ENCODE measurements at regions not wholly inside any gene's neighbourhood (a gene's known extent, or its start where the extent isn't known, plus 50 kb on each side); places are given as distances from the start of the nearest gene placed in this dataset.

DNA sequence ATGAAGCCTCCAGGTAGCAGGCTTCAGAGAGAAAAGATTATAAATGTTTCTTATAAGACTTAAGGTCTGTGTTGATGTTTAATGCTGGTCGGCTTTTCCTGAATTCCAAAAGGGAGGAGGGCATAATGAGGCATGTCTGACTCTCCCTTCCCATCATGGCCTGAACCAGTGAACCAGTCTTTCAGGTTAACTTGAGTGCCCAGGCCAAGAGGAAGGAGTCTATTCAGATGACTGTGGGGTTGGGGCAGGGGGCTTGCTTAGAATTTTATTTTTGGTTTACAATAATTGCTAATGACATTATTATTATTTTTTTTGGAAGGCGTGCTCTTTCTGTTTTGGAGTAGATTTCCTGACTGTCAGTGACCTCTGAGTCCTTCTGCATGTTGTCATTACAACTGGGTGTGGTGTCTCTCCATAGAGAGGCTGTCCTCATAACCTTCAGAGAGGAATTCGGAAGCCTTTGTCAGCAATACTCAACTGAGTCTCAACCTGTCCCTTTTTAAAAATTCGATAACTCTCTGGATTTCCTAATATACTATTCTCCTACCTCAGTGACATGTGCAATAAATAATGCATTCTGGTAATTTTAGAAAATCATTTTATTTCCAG is 275.1 kb upstream of the CXCR4 start:
- no peaks in the 10 kb centered on the region for H3K36me3 ChIP-seq (ENCODE audit: control insufficient read depth, insufficient read depth, low read length)
- no peaks in the 10 kb centered on the region for H3K4me1 ChIP-seq (ENCODE audit: control insufficient read depth, insufficient read depth, low read length, poor library complexity, severe bottlenecking)
- H3K4me3 ChIP-seq (ENCODE audit: extremely low read depth, insufficient read depth, low read length, poor library complexity, severe bottlenecking), result no peak overlapping the region
- 89 to 100% methylated on average over 1 to 2 of the region's 4 CpGs for WGBS, 2 experiments (ENCODE audit: insufficient coverage in 2 of 2)
- no peak overlapping the region for H3K27ac ChIP-seq (ENCODE audit: low read depth, low read length, severe bottlenecking)
- H3K9me3 ChIP-seq (ENCODE audit: control insufficient read depth, low read length), result no peaks in the 10 kb centered on the region

DNA sequence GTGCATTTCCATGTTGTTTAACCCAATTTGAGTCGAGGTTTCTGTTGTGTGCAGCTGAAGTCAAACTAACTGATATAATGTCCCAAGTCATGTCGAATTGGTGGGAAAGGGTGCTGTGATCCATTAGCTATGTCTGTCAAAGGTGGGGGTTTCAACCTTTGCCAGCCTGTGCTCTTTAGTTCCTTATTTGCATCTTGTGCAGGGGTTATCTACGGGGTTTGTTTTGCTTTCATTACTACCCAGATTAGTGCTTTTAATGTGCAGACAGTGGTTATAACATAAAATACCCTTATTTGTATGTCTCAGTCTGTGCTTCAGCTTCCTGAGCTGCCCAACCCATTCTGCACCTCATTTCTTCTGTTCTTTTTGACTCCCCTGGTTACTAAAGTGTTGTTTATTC is 271.9 kb upstream of the CXCR4 start:
- no peaks in the 10 kb centered on the region for H3K4me1 ChIP-seq (ENCODE audit: control insufficient read depth, insufficient read depth, low read length, poor library complexity, severe bottlenecking)
- no peak overlapping the region for H3K4me3 ChIP-seq (ENCODE audit: extremely low read depth, insufficient read depth, low read length, poor library complexity, severe bottlenecking)
- H3K27ac ChIP-seq (ENCODE audit: low read depth, low read length, severe bottlenecking), result no peak overlapping the region
- H3K36me3 ChIP-seq (ENCODE audit: control insufficient read depth, insufficient read depth, low read length), result no peaks in the 10 kb centered on the region
- no peaks in the 10 kb centered on the region for H3K9me3 ChIP-seq (ENCODE audit: control insufficient read depth, low read length)
- 83 to 84% methylated on average over 2 to 3 of the region's 3 CpGs for WGBS, 2 experiments (ENCODE audit: insufficient coverage in 2 of 2)

DNA sequence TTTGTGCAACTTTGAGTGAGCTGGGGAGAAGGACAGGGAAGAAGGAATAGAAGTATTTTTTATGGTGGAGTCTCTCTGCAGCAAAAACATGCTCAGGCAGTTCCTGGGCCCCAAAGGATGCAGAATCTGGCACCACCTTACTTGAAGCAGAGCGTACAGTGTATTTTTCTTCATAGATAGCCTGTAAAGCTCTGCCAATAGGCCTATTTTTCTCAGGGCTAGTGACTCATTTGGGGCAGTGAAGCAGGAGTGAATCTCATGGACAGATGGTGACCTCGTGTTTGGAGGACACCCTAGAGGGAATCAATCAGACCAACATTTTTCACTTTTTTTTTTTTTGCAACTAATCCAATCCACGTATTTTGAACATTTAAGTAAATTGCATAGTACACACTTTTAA is 268.1 kb upstream of the CXCR4 start:
- H3K36me3 ChIP-seq (ENCODE audit: control insufficient read depth, insufficient read depth, low read length), result no peaks in the 10 kb centered on the region
- H3K4me1 ChIP-seq (ENCODE audit: control insufficient read depth, insufficient read depth, low read length, poor library complexity, severe bottlenecking), result no peaks in the 10 kb centered on the region
- no peak overlapping the region for H3K4me3 ChIP-seq (ENCODE audit: extremely low read depth, insufficient read depth, low read length, poor library complexity, severe bottlenecking)
- H3K9me3 ChIP-seq (ENCODE audit: control insufficient read depth, low read length), result no peaks in the 10 kb centered on the region
- H3K27ac ChIP-seq (ENCODE audit: low read depth, low read length, severe bottlenecking), result no peak overlapping the region
- WGBS, 2 experiments (ENCODE audit: insufficient coverage in 2 of 2), result 93% methylated on average over 2 to 3 of the region's 3 CpGs

DNA sequence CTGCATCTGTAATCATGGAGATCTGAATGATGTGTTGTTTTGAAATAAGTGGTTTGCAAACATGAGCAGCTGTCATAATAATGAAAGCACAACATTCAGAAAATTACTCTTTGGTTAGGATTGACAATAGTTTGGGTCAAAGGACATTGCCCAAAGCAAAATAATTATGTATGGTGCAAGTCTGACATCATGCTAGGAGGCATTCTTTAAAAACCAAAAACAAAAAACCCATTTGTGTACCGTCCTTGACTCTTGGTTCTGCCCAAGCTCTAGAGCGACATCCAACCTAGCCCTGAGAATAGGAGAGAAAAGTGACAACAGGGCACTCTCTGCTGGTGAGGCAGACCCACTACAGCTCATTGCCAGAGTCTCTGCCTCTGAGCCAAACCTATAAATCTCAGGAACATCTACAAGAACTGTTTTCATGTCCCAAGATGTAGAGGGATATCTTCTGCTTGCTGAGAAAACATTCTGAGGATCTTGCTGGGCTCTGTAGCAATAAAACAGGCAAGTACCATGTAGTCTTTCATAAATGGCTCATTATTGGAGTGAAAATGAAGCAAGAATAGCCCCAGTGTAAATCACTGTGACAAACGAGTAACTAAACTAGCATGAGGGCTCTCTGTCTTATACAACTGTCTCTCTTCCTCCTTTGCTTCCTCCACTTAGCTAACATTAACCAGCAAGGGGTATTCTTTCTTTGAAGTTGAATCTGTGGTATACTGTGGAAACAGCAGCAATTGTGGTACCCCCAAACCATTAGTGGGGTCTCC is 266.8 kb upstream of the CXCR4 start:
- 67% methylated on average over 1 of the region's 3 CpGs; no CpG with 5 or more reads in 1 of the 2 experiments for WGBS, 2 experiments (ENCODE audit: insufficient coverage in 2 of 2)
- Histone ChIP-seq H3K27ac (ENCODE audit: low read depth, low read length, severe bottlenecking) (no peak overlapping the region), H3K4me3 (ENCODE audit: extremely low read depth, insufficient read depth, low read length, poor library complexity, severe bottlenecking) (no peak overlapping the region), H3K9me3 (ENCODE audit: control insufficient read depth, low read length) (no peaks in the 10 kb centered on the region), H3K36me3 (ENCODE audit: control insufficient read depth, insufficient read depth, low read length) (no peaks in the 10 kb centered on the region), H3K4me1 (ENCODE audit: control insufficient read depth, insufficient read depth, low read length, poor library complexity, severe bottlenecking) (no peaks in the 10 kb centered on the region)

DNA sequence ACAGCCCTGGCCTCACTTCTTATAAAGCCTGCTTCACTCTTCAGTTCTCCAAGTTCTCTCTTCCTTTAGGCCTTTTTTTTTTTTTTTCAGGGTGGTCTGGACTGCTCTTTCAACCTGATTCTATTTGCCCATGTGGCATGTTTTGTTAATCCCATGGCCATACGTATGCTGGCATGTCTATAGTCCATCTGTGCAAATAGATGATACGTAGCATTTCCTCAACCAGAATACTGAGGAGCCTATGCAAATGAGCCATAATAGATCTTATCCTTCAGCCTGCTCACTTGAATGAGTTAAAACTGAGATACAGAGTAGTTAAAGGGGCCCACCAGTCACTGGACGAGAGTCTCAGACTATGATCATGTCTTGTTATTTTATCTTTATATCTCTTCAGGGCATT is 265.2 kb upstream of the CXCR4 start:
- WGBS, 2 experiments (ENCODE audit: insufficient coverage in 2 of 2), result 87 to 94% methylated on average over 2 to 3 of the region's 3 CpGs
- no peaks in the 10 kb centered on the region for H3K36me3 ChIP-seq (ENCODE audit: control insufficient read depth, insufficient read depth, low read length)
- no peak overlapping the region for H3K27ac ChIP-seq (ENCODE audit: low read depth, low read length, severe bottlenecking)
- H3K4me1 ChIP-seq (ENCODE audit: control insufficient read depth, insufficient read depth, low read length, poor library complexity, severe bottlenecking), result no peaks in the 10 kb centered on the region
- no peaks in the 10 kb centered on the region for H3K9me3 ChIP-seq (ENCODE audit: control insufficient read depth, low read length)
- H3K4me3 ChIP-seq (ENCODE audit: extremely low read depth, insufficient read depth, low read length, poor library complexity, severe bottlenecking), result no peak overlapping the region

DNA sequence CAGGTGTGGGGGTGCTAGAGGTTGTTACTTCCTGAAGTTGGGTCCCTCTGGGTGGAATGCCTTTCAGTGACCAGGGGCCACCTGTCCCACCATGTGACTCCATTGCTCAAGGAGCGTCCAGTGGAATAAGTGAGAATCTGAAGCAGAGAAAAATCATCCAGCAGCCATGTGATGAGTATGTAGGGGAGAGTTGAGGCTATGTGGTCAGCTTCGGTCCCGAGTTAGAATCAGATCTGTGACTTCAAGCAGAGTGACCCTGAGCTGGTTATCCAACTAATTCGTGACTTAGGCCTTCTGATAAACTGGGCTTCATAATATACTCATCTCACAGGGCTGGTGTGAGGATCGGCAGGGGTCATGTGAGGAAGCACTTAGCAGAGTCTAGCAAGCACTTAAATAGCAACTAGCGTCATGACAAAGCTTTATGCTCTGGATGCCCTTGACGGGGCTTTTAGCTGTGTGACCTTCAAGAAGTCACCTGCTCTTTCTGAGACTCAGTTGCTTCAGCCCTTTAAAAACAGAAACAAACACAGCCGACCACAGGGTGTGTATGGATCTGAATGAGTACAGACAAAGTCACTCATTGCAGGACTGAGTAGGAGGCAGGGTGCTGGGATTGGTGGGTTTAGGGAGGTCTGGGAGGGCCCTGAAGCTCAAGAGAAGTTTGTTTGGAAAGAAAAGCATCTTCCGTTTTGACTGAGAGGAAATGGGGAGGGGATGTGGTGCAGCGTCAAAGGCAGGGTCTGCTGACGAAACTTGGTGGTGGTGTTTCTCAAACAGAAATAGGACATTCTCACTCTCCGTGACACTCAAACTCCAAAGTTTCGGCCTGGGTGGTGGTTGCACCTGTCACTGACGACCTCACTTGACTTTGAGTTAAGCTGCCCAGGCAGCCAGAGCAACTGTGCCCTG is 264.0 kb upstream of the CXCR4 start:
- Histone ChIP-seq H3K4me1 (ENCODE audit: control insufficient read depth, insufficient read depth, low read length, poor library complexity, severe bottlenecking) (no peaks in the 10 kb centered on the region), H3K36me3 (ENCODE audit: control insufficient read depth, insufficient read depth, low read length) (no peaks in the 10 kb centered on the region), H3K27ac (ENCODE audit: low read depth, low read length, severe bottlenecking) (no peak overlapping the region), H3K9me3 (ENCODE audit: control insufficient read depth, low read length) (no peaks in the 10 kb centered on the region), H3K4me3 (ENCODE audit: extremely low read depth, insufficient read depth, low read length, poor library complexity, severe bottlenecking) (no peak overlapping the region)
- WGBS, 2 experiments (ENCODE audit: insufficient coverage in 2 of 2), result 84 to 86% methylated on average over 10 to 12 of the region's 14 CpGs

DNA sequence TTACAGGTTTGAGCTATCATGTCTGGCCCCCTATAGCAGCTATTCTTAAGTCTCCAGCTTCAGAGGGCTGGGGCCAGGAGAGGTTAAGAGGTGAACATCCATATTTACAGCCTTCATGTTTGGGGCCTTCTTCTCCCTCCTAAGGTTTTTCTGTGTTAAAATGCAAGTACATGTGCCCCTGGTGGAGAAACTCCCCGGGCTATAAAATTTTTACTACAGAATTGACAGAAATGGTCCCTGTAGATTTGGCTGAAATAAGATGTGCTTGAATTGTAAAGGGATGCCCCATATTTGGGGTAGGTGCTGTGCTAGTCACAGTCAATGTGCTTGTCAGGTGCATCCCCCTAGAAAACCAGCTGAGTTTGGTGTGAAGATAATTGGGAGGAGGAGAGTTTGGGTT is 263.3 kb upstream of the CXCR4 start:
- no peak overlapping the region for H3K27ac ChIP-seq (ENCODE audit: low read depth, low read length, severe bottlenecking)
- no peaks in the 10 kb centered on the region for H3K9me3 ChIP-seq (ENCODE audit: control insufficient read depth, low read length)
- H3K4me1 ChIP-seq (ENCODE audit: control insufficient read depth, insufficient read depth, low read length, poor library complexity, severe bottlenecking), result no peaks in the 10 kb centered on the region
- WGBS, 2 experiments (ENCODE audit: insufficient coverage in 2 of 2), result 100% methylated on average over 1 of the region's 1 CpG; no CpG with 5 or more reads in 1 of the 2 experiments
- no peak overlapping the region for H3K4me3 ChIP-seq (ENCODE audit: extremely low read depth, insufficient read depth, low read length, poor library complexity, severe bottlenecking)
- H3K36me3 ChIP-seq (ENCODE audit: control insufficient read depth, insufficient read depth, low read length), result no peaks in the 10 kb centered on the region

DNA sequence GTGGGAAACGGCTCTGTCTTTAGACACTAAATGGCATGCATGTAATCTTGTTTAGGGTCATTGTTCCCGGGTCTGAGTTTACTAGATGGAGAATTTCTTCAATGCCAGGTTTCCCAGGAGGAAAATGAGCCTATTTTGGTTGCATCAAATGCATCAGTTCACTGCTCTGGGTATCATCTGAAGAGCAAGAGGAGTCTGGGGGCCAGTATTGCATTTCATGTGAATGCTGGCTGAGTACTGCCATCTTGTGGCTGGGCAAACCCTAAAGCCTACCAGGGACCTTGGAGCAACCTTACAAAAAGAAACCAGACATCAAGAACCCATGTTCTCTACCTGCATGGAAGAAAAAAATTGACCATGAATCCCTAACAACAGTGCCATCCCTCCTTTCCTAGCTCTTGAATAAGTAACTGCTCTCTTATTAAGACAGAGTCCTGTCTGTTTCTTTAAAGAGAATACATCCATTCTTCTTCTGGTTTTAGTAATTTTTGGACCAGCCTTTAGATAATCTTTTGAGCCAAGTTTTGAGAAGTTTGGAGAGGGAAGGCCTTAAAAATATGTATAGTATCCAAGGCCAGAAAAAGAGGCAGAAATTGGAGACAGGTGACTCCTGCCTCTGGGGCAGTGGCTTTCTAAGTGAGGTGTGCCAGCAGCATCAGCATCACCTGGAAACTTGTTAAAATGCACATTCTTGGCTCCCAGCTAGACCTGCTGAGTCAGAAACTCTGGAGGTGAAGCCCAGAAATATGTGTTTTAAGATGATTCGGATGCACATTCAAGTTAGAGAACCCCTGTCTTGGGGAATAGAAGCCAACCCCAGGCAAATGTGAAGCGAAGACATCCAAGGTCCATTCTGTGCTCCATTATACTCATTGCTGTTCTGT is 261.0 kb upstream of the CXCR4 start:
- H3K4me3 ChIP-seq (ENCODE audit: extremely low read depth, insufficient read depth, low read length, poor library complexity, severe bottlenecking), result no peak overlapping the region

DNA sequence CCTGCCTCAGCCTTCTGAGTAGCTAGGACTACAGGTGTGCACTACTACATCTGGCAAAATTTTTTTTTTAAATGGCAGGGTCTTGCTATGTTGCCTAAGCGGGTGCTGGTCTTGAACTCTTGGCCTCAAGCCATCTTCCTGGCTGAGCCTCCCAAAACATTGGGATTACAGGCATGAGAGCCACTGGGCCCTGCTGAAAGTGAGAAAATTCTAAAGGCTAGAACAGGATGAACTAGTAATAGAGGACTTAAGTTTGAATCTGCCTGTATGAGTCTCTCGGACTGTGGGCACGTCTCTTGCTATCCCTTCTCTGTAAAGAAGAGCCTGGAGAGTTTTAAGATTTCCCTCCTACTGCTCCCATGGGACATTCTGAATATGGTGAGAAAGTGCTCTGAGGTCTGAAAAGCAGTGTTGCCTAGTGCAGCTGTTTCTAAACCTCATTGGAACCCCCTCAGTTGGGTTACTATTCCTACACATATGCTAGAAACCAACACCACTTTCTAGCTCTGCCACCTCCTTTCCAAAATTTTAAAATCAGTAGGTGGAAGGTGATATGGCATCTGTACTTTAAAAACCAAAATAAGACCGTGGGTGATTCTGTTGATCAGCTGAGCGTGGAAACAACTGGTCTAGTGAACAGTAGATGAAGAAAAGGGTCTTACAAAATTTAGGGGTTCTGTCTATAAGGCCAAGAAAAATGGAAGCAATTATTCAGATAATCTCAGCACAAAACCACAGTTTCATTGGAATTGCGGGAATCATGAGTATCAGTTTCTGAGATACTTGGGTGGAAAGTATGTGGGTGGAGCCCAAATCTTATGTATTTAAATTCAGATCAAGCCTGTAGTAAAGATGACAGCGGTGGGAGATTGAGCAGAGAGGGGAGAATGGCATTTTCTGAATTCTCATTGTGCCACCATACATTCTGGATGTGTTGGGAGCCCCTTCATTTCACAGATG is 259.8 kb upstream of the CXCR4 start:
- Histone ChIP-seq H3K9me3 (ENCODE audit: control insufficient read depth, low read length) (no peaks in the 10 kb centered on the region), H3K36me3 (ENCODE audit: control insufficient read depth, insufficient read depth, low read length) (no peaks in the 10 kb centered on the region), H3K4me1 (ENCODE audit: control insufficient read depth, insufficient read depth, low read length, poor library complexity, severe bottlenecking) (no peaks in the 10 kb centered on the region), H3K4me3 (ENCODE audit: extremely low read depth, insufficient read depth, low read length, poor library complexity, severe bottlenecking) (no peak overlapping the region), H3K27ac (ENCODE audit: low read depth, low read length, severe bottlenecking) (no peak overlapping the region)
- 88 to 94% methylated on average over 3 to 6 of the region's 7 CpGs for WGBS, 2 experiments (ENCODE audit: insufficient coverage in 2 of 2)

More for the DNA sequence above, 261.0 kb upstream of the CXCR4 start:
- Histone ChIP-seq H3K36me3 (ENCODE audit: control insufficient read depth, insufficient read depth, low read length) (no peaks in the 10 kb centered on the region), H3K27ac (ENCODE audit: low read depth, low read length, severe bottlenecking) (no peak overlapping the region), H3K9me3 (ENCODE audit: control insufficient read depth, low read length) (no peaks in the 10 kb centered on the region), H3K4me1 (ENCODE audit: control insufficient read depth, insufficient read depth, low read length, poor library complexity, severe bottlenecking) (no peaks in the 10 kb centered on the region)
- 70 to 71% methylated on average over 3 to 4 of the region's 4 CpGs for WGBS, 2 experiments (ENCODE audit: insufficient coverage in 2 of 2)

Measured in mesodermal cell (in vitro differentiated cells).